NAMALWA (cell line): ENCODE measurements at regions not wholly inside any gene's neighbourhood (a gene's known extent, or its start where the extent isn't known, plus 50 kb on each side); places are given as distances from the start of the nearest gene placed in this dataset.

Source experiments
- DNase-seq: peaks from one replicate; pipeline ENCODE4 v3.0.0-alpha.2; 2015; ENCODE audit warnings: low spot score

DNA sequence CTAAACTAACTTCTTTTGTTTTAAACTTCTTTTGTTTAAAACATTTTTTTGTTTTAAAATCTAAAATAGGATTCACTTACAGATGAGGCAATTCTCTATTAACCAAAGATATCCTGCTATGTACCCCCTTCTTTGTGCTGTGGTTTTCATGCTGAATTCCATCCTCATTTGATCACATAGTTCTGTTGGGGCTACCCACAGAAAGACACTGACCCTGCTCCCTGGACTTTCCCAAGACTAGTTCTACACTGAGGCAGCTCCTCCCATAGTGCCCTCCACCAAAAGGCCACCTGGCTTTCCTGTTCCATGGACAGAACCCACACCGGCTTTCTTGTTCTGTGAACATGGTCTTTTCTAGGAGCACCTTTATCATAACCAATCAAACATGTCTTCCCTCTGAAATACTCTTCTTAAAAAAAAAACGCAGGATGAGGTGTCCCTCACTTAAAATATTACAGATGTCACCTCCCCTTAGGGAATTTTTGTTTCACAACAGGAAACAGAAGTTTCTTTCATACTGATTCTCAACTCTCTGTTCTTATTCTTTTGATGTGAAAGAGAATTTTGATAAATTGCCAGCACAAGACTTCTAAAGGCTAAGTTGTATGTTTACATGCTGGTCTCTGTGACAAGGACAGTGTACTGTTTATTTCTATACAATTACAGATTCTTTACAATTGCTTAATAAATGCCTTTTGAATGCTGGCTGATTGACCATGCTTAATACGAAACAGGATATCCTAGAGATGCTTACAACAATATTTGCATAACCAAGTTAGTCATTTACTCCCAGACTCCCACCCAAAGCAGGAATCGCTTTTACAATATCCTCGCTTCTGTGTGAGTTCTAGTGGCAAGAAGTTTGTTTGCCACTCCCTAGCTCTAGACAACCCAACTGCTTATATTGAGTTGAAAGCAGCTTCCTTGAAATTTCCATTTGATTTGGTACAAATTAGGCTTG, 300.4 kb downstream of the DTWD2 start:
- DNase-seq = no peak

DNA sequence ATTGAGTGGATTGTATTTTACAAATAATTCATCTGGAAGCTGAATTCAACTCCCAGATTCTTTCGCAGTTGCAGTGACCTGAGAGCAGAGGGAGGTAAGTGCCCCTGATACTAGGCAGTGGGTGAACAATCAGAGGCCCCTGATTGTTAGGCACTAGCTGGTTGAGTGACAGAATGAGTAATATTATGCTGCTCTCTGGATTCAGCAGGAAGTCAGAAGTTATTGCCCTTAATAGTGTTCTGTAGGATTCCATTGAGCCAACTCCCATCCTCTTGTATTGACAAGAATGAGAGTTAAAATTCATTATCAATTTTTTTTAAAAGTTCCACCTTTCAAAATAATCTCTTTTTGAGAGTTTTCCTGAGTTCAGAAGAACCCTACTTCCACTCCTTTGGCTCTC, 301.2 kb downstream of the DTWD2 start:
- DNase-seq = no peak

DNA sequence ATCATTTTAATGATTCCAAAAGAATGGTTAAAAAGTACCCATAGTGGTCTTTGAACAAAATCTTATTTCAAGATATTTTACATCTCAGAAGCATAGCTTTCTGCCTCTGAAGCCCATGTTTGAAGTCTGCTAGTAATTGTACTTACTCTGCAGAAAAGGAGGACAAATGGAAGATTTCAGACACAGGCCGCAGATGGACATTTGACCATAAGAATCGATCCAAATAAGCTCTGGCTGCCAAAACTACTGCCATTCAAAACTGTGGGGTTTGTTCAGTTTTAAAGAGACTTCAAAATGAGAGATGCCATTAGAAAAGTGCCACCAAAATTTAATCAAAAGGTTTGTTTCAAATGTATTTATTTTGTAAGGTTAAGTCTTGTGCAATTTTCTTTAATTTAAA, 306.7 kb downstream of the DTWD2 start:
- DNase-seq = no peak

DNA sequence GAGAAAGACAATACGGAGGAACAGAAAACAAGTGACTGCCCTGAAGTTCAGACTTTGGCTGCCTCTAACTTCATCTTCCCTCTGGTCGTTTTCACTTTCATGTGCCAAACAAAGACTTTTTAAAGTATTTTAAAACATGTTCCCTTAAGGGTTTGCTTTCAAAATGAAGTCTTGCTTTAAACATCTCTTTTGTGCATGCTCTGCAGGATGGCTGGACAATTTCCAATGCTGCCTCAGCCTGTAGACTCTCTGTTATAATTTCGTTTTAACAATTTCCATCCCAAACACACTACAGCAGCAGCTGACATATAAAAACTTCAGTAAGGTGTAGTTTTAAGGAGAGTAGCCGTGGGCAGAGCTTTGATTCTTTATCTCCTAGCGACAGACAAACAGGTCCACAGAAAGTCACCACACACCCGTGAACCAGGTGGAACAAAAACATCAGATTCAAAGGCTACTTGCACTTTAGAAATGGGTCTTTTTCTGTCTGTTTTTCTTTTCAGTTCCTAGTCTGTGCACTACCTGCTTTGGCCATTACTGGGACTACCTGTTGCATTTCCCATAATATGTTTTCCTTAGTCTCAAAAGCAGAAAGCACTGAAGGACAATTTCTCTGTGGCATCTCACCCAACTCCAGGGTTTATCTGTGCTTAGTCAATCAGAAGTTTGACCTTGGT, 308.9 kb downstream of the DTWD2 start:
- DNase-seq = no peak

DNA sequence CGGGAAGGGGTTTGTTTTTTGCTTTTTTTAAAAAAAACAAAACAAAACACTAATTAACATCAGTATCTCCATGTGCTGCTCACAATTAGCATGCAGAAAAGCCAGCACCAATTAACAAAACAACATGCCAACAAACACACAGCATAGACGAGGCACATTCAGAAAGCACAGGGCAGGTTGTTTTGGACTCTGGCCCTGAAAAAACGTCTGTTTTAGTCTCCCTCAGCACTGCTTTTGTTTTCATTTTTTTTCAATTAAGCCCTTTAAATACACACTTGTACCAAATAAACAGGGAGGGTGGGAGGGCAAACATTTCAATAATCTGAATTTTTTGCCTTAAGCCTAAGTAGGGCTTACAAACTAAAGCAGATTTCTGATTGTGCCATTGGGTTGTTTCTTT, 309.6 kb downstream of the DTWD2 start:
- DNase-seq = no peak

DNA sequence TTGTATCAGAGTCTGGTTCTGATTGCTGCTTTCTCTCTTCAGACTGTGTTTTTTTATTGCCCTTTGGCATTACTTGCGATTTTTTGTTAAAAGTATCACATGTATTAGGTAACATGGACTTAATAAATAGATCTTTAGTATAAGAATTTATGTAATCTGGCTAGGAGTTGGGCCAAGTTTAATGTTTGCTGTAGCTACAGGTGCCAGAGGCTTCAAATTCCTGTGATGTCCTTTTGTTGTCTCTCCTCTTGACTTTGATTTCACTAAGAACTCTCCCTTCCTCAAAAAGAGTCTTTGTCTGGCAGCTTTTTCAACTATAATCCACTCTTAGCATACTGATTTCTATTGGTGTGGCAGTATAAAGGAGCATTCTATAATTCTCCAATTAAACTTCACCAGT, 313.1 kb downstream of the DTWD2 start:
- no peak for DNase-seq

DNA sequence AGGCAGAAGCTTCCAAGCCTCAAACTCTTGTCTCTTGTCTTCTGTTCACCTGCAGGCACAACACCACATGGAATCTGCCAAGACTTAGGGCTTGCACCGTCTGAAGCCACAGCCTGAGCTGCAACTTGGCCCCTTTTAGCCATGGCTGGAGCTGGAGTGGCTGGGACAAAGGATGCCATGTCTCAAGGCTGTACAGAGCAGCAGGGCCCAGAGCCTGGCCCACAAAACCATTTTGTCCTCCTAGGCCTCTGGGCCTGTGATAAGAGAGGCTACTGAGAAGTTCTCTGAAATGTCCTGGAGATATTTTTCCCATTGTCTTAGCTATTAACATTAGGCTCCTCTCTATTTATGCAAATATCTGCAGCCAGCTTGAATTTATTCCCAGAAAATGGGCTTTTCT, 330.8 kb downstream of the DTWD2 start:
- no peak for DNase-seq

DNA sequence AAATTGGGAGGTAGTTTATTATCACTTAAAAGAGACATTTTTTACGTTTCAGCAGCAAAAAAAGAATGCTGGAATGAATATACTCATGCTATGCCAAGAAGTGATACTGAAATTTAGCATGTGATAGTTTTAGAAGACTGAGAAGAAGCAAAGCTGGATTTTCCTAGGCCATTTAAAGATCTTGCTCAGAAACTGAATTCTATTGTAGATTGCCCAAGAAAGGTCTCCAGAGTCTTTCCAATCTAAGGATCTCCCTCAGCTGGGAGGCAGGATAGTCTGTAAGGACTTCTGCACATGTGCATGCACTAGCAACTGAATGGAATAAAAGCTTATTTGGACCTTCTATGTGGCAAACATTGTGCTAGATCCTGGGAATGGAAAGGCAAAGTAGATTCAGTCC, 334.5 kb downstream of the DTWD2 start:
- DNase-seq = no peak

DNA sequence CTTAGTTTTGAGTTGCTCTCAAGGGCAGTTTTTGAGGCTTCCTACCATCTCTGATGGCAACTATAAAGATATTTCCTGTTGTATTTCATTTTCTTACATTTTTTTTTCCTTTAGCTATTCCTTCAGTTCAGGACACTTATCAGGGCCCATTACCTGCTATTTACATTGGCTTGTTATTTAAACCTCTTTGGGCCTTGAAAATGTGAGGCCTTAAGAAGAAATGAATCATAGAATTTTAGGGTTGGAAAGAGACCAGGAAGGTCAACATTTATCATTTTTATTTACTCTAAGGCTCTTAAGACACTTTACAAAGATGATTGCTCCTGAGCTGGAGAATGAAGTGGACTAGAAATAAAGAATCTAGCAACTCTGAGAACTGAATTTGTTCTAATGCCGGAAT, 335.2 kb downstream of the DTWD2 start:
- DNase-seq = no peak

DNA sequence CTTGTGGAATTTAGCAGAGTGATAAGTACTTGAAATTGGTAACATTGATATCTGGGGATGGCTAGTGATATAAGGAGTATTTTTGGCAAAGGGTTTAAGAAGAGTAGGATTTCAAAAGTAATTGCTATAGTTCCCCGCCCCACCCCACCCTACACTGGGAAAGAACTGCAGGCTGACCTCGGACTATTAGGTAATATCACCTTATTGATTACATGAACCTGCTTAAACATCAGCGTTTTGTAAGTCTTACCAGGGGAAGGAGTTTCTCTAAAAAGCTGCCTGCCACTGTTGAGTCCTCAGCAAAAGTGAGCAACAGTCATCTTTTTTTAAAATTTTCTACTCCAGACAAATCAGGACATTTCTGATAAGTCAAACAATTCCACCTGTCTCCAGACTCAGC, 337.3 kb downstream of the DTWD2 start:
- DNase-seq = no peak

DNA sequence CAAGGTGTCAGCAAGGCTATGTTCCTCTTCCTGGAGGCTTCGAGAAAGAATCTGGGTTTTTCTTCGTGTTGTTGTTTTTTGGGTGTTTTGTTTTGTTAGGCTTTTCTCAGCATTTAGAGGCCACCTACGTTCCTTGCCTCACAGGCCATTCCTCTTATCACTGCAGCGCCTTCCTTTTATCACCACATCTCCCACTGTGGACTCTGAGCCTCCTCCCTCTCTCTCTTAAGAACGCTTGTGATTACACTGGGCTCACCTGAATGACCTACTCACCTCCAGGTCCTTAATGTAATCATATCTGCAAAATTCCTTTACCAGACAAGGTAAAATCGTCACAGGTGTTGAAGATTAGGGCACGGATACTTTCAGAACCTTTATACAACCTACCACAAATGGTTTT, 340.8 kb downstream of the DTWD2 start:
- no peak for DNase-seq

DNA sequence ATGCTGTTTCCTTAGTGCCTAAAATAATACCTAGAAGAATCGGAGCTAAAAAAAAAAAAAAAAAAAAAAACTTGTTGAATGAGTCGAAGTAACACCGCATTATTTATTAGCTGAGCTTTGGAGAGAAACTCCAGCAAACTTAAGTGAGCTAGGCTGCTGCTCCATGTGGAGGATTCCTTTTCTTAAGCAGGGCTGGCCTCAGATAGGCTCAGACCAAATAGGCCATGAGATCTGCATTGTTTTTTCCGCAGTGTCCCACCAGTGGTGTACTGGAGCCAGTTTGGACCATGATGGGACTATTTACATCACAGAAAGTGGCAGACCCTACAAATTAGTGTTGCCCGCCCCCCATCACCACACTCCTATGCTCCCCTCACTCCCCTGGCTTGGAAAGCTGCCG, 341.4 kb downstream of the DTWD2 start:
- DNase-seq = no peak

DNA sequence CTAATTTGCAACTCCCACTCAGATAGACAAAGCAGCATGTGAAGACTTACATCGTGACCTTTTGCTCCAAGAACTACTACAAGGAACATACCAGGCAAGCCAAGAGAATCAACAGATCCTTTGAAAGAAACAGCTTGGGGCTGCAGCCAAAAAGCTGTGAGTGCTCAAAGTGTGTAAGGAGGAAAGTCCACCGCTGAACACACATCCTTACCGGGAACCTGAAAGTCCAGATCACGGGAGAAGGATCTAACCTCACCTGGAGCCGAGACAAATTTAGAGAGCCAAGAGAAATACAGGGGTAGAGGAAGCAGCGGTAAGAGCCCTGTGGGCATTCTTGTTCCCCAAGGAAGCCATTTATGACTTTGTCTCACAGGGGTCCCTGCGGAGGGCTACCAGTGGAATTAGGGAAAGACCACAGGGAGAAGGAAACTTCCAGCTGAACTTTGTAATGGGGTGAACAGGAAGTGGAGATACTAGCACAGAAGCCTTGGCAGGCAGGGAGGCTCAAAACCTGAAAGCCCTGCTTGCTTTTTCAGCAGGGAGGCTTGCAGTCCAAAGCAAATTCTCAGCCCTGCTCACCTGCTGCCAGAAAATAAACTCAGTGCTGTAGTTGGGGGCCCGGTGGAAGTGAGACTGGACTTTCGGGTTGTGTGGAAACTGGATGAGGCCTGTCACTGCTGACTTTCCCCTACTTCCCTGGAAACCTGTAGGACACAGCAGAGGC, 350.2 kb downstream of the DTWD2 start:
- DNase-seq = no peak

DNA sequence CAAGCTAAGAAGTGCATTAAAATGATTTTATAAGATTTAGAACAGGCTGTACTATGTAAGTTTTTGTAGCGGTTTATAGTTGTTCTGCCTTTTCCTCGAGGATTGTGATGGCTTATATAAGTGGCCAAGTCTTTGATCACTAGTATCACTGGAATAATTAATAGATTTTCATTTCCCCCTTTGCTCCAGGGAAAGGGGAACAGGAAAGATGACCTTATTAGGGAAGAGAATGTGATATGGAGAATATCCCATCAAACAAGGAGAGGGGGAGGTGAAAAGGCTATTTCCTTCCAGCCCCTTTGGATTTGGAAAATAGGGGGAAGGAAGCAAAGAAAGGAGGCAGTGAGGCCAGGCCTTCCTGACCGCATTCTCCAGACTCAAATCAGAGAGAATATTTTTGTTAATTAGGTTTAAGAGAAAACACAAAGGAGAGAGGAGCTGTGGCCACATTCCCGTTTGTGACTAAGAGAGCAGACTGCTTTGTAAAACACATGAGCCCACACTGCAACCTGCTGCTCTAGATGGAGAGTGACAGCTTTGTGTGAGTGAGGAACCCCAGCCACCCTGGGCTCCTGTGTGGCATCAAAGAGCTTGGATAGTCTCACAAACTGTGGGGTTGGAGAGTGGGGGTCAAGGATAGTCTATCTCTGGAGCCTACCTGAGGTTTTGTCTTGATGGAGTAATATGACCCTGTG, 359.5 kb downstream of the DTWD2 start:
- no peak for DNase-seq

DNA sequence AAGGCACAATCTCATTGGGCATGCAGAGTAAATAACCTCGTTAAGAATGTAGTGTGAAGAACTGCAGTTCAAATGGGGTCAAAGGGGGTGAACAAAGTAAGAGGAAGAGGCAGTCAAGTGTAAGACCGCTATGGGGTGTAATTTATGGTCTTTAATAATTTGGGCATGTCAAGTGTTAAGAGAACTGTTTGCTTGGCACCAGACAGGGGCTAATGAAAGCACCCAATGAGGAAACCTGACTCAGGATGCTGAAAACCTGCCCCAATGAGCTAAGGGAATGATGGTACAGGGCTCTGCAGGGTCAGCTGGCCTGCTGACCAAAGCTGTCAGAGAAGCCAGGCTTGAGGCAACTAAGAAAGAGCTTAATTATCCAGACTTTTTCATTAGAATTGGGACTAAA, 368.1 kb downstream of the DTWD2 start:
- no peak for DNase-seq

DNA sequence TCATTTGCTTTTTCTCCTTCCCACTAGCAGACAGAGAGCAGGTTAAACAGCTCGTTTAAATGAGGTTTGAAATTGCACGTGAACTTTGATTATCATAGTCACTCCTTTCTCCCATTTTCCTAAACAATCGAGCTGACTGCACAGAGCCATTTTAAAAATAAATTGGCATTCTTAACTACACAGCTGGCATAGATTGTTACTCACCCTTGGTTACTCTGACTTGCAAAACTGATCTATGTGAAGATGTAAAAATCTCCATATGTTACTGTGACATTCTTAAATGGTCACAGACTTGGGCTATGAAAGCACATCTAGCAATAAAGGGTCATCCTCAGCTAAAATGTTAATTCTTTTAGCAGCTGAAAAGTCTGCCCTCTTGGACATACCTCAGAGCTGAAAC, 368.5 kb downstream of the DTWD2 start:
- no peak for DNase-seq

DNA sequence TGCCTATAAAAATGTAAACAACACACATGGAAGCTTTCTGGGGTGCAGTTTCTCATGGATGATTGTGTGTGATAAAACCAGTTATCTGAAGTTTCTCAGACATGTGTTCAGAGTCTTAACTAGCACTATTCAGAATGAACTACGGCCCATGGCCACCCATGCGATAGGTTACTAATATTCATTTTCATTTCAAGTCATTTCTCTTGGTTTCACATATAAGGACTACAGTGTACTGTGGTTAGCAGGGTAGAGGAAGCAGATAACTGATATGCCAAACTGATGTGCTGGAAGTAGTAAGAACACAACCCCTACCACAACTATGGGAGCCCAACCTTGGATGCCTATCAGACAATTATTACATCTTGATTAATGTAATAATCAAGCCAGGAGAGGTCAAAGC, 372.1 kb downstream of the DTWD2 start:
- DNase-seq = no peak

DNA sequence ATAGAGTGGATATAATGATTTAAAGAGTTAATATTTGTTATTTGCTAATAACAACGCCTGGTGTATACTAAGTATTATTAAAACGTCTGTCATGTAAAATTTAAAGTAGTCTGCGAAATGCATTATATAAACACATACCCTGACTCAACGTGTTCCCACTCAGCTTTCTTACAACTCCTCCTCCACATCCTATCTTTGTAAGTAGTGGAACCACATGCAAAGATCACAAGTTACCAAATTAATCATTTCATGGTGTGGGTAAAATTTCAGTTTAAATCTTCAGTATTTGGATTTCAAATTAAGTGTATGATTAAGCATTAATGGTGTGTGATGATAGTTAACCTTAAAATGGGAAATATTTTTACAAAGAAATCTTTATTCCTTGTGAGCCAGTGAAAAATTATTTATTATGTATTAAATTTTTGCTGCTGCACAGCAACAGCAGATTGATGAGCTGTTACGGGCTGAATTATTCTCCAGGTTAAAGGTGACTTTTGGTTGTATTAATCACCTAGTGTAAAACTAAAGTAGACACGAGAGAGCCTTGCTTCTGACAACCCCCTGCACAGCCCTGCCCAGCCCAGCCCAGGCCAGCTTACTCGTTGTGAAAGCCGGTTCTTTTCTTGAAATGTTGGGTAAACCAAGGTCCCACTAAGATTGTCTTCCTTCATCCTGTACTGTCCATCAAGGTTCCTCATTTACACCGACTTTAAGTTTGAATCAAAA, 373.5 kb downstream of the DTWD2 start:
- DNase-seq = no peak

DNA sequence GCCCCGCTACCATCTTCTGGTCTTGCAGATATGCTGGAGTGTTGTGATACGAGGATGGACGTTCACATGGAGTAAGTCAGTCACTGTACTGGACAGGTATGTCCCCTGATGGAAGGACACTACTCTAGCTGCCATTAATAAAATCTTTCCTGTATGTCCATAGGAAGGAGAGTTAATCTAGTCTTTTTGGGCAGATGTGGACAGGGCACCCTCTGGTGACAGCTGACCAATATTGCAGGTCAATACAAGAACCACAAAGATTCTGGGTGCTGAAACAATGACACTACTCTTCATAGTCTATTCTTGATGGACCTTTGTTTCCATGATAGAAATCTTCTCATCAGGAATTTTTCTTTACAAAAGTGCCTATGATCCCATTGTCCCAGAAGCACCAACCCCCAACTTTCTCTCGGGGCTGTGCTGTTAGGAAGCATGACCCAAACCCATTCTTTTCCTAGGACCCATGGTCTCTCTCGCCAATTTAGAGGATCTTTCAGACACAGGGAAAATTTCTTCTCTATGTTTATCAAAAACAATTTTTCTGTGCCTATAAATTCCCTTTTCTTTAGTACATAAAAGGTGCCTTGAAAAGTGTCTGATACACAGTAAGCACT, 376.9 kb downstream of the DTWD2 start:
- peak; percentile 39 for DNase-seq

DNA sequence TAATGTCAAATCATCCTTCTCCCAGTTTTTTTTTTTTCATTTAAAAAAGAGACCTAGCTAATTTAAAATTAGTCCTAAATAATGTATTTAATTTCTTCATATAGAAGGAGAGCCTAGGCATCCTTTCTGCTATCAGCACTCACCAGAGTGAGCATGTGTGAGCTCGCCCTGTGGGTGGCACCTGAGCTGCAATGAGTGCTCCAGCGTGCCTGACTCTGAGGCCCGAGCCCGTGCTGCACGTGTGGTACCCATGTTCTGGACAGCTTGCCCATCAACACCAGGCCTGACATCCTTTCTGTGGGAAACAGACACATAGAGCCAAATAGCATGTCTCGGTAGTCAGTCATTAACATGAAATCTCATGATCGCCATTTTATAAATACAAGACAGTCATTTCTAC, 381.4 kb downstream of the DTWD2 start:
- DNase-seq = no peak

DNA sequence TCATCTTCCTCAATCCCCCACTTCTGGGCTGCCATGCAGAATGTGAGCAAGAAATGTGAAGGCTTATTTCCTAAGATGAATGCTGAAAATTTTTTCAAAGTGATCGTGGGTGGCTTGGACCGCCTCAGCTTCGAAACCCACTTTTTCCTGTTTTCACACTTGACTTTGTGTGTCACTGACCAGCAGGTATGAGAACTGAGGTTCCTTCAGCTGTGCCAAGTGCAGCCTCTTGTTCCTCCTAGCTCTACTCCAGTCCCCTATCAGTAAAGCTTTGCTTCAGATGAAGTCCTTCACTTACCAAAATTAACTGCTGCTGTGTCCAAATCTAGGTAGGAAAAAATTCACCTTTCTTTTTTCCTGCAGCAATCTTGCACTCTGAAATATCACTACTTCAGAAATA, 382.6 kb downstream of the DTWD2 start:
- DNase-seq = no peak
